OCI-LY1 (cell line): ENCODE measurements at regions not wholly inside any gene's neighbourhood (a gene's known extent, or its start where the extent isn't known, plus 50 kb on each side); places are given as distances from the start of the nearest gene placed in this dataset.

Source experiments
- EZH2 ChIP-seq: fragments of 200-600 bp; sonication (generic), shearing (Covaris generic); IDR thresholded peaks from 2 replicates; pipeline ENCODE4 v1.8.0; 2017; ENCODE audit warnings: borderline replicate concordance, mixed run types, mild to moderate bottlenecking, antibody characterized with exemption, low read length, moderate library complexity, mixed read lengths
- TF ChIP-seq, protein P1 (sequence below): fragments of 200-600 bp; sonication (generic), shearing (Covaris generic); IDR thresholded peaks from 2 replicates; pipeline ENCODE4 v1.5.1; 2017; ENCODE audit warnings: mild to moderate bottlenecking, antibody characterized with exemption, low read length, moderate library complexity, mixed read lengths

DNA sequence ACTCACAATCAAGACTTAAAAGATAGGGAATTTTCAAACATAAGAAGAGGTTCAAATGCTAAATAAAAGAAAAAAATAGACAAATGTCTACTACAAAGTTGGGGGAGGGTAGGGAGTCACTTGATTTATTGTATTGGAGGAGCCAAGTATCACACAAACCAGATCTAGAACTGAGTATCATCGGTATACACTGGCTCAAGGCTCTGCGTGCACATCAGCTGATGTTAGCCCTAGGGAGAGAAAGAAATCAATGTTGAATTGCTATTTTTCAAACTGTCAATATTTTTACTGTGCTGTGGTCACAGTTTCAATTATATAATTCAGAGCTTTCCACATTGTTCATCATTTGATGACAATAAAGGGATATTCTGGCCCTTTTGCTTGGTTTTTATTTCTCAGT lies 54.9 kb upstream of the RXFP2 start:
- TF ChIP-seq, protein P1, sequence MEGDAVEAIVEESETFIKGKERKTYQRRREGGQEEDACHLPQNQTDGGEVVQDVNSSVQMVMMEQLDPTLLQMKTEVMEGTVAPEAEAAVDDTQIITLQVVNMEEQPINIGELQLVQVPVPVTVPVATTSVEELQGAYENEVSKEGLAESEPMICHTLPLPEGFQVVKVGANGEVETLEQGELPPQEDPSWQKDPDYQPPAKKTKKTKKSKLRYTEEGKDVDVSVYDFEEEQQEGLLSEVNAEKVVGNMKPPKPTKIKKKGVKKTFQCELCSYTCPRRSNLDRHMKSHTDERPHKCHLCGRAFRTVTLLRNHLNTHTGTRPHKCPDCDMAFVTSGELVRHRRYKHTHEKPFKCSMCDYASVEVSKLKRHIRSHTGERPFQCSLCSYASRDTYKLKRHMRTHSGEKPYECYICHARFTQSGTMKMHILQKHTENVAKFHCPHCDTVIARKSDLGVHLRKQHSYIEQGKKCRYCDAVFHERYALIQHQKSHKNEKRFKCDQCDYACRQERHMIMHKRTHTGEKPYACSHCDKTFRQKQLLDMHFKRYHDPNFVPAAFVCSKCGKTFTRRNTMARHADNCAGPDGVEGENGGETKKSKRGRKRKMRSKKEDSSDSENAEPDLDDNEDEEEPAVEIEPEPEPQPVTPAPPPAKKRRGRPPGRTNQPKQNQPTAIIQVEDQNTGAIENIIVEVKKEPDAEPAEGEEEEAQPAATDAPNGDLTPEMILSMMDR = no peak
- TF ChIP-seq EZH2 = no peak
